Head of caudate nucleus (tissue), 42 donors: ENCODE measurements at regions not wholly inside any gene's neighbourhood (a gene's known extent, or its start where the extent isn't known, plus 50 kb on each side); places are given as distances from the start of the nearest gene placed in this dataset.

ENCODE experiments used
- DNase-seq, 42 donors: peaks; one replicate each; pipeline versions ENCODE4 v3.0.0 to v3.0.0-alpha.2; 2020 to 2021; ENCODE audit warnings: mixed read lengths in 7 of 42
- intact Hi-C: fragments of 100-400 bp; cut with DNase I; formaldehyde crosslinking; loops from one replicate; pipeline ENCODE4 v1.15.0; 2022

DNA sequence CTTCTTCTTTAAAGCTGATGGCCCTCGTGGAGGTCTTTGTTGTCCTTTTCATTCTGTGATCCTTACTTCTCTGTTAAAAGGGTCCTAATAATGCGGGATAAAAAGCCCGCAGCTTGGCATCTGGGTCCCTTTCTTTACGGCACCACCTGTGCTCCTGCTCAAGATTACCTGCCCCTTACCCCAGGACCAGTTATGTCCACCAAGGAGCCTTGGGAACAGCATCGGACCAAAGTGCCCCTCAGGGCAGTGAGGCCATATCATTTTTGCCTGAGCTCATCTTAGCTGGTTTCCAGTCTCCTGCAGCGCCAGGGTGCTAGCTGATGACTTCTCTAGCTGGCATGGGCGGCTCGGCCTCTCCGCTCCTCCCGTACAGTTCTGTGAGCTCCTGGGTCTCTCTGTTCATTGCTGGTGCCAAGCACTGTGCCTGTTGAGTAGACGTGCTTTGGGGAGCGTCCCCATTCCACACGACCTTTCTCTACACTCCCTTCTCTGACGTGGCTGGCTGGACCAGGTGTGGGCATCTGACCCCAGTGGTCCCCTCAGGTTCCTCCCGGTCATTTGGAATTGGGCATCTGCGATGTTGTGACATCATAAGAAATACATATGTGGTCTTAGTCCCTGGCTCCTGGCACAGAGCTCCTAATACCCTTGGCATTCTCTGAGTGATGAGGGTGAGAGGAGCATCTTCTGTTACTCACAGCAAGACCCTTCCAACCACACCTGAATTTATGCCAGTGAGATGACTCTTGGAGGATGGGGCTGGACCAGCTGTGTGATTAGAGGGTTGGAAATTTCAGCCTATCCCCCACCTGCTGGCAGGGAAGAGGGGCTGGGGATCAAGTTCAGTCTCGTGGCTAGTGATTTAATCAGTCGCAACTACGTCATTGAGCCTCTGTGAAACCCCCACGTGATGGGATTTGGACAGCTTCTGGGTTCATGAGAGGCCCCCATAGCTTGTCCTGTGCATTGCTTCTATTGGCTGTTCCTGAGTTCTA, 134.2 kb upstream of the HS6ST1 start:
- intact Hi-C loops, result no loop called here
- DNase-seq, result peak in 9 of 42 donors; percentile 3 to 21 (median 13)

DNA sequence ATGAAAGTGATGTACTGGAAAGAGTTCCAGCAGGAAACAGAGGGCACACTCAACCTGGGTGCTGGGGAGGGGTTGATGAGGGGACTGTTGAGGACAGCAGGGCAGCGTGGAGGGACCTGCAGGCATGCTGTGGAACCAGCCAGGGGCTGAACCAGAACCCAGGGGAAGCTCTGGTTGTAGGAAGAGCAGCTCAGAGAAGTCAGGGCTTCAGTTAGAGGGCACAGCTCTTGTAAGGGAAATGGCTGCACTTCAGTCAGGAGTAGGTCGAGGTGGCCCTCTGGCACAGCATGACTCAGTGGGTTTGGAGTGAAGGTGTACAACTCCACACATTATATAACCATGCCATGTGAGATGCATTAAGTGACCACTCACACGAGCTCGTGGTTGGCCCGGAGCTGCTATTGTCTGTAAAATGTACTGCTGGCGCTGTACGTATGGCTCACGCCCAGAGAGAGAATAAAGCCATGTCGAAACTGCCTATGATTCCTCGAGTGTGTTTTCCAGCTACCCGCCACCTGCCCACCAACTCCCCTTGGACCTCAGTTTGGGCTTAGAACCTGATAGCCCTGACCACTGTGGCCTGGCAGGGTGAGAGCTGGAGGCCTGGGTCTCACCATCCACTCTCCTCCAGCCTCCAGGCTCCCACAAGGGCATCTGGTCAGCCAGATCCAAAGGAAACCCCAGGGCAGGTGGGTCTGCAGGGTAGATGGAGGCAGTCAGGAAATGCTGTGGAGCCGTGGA, 136.5 kb upstream of the HS6ST1 start:
- DNase-seq, result peak in 8 of 42 donors; percentile 2 to 27 (median 13)
- intact Hi-C loops, result no loop called here

DNA sequence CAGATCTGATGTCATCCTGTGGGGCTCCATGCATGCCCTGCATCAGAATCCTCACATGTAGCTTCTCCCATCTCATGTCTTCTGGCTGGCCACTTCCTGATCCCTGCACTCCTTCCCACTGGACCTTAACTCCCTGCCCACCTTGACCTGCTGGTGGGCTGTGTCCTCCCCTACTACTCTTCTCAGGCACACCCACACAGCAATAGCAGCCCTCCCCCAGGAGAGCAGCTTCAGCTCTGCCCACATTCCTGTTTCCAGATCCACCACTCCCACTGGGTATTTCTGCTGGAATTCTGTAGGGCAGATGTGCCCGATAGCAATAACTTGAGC, 137.0 kb upstream of the HS6ST1 start:
- intact Hi-C loops, result no loop called here
- DNase-seq, result peak in 4 of 42 donors; percentile 3 to 22 (median 11)

DNA sequence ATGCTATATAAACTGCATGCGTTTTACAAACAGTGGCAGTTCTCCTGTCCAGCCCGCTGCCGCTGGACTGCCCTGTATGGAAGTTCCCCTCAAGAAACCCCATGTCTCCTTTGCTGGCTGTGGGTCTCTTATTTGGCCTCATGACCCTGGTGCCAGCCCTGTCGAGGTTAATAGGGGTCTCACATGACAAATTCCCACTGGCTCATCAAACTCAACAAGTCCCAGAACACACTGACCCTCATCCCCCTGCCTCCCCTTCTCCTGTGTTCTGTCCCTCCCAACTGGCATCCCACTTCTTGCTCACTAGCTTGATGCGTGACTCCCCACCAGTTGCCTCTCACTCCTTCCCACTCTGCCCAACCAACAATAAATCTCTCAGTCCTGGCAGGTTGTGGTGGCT, 137.6 kb upstream of the HS6ST1 start:
- peak in 5 of 42 donors; percentile 1 to 29 (median 2) for DNase-seq
- intact Hi-C loops, result no loop called here

DNA sequence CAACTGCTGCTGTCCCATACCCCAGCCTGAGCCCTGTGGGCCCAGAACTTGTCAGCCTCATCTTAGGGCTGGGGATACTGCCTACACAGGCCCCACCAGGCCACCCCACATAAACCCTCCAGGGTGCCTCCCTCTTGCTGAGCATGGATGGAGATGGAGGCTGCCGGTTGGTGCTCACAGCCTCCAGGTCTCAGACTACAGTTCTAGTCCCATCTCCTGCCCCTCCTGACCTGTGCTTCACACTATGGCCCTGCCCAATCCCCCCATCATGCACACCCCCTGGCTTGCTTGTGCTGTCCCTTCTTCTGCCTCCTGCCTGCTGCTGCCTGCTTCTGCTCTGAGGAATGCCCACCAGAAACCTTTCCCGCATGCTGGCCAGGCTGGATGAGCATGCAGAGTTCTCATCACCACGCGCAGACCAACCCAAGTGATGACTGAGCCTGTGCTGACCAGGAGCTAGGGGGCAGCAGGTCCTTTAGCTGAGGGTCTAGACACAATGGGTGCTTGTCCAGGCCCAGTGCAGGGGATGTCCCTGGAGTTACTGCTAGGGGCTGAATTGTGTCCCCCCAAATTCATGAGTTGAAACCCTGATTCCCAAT, 138.4 kb upstream of the HS6ST1 start:
- intact Hi-C loops, result no loop called here
- peak in 7 of 42 donors; percentile 4 to 28 (median 11) for DNase-seq

DNA sequence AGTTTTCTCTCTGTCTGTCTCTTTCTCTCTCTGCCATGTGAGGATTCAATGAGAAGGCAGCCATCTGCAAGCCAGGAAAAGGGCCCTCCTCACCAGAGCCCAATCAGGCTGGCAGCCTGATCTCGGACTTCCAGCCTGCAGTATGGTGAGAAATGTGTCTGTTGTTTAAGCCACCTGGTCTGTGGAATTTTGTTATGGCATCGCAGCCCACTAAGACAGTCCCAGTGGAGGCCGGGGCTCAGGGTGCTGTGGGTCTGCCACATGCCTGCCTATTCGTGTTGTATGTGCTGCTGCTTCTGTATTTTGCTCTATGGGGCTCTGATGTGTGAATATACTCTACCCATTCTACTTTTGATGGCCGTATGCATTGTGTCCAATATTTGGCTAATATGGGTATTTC, 139.0 kb upstream of the HS6ST1 start:
- peak in 6 of 42 donors; percentile 3 to 25 (median 6) for DNase-seq
- intact Hi-C loops, result no loop called here

DNA sequence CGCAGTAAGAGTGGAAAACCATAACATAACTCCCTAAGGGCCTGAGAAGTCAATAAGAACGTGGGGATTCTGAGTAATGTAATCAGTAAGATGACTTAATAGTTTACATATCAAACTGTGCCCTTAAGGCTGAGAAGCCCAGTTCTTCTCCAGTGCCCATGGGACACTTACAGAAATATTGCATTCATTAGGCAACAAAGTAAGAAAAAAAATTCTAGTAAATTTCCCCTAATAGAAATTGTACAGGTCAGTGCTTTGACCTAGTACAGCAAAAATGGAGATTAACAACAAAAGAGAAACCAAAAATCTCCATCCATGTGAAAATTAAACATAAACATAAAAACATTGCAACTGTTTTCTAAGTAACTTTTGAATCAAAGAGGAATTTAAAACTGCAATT, 139.8 kb upstream of the HS6ST1 start:
- DNase-seq, result no peak
- intact Hi-C loops, result no loop called here

DNA sequence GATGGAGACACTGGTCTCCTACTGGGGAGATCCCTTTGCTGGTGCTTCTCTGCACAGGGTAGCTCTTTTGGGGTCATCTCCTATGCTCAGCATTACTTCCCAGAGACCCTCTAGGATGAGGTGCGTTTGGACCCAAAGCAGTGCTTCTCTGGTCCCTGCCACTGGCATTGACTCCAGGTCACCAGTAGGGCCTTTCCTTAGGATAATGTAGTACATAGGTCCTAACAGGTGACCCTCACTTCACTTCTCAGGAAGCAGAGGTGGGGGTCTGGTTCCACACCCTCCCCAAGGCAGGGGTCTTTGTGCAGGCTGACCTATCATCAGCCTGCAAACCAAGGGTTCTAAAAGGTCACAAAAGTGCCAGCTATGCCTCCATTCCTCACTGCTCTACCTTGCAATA, 145.8 kb upstream of the HS6ST1 start:
- intact Hi-C loops, result no loop called here
- peak in 1 of 42 donors; percentile 3 for DNase-seq

DNA sequence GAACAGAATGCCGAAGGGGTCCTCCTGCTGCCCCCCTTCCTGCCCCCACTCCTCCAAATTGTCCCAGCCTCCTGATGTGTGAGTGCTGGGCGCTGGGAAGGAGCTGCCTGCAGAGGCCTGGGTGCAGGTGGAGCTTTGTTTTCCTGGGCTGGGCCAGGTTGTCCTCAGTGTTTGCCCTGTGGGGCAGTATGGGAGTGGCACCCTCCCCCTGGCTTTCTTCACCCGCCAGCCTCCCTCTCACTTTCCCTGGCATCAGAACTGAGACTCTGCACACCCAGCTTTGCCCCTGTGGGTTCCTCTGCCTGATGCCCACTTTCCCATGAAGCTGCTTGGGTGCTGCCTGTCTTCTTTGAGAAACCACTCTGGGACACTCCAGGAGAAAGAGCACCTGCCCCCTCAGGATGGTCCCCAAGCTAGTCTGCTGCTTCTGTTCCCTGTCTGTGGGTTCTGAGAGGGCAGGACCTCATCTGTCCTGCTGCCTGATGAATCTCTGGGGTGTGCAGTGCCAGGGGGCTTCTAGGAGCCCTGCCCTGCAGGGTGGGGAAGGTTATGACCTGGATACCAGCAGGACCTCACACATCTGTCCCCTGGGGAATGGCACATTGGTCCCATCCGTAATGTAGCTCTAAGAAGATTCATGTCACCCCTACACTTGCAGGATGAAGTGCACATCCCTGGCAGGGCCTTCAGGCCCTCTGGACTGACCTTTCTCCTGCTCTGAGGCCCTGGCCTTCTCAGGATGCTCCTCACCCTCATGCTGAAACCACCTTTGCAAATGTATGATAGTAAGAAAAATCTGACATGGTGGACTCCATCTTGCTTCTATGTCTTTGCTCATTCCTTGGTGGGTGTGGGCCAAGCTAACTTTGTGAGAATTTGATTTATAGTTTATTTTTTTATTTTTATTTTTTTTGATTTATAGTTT, 146.8 kb upstream of the HS6ST1 start:
- peak in 4 of 42 donors; percentile 1 to 33 (median 4) for DNase-seq
- intact Hi-C loops, result no loop called here

DNA sequence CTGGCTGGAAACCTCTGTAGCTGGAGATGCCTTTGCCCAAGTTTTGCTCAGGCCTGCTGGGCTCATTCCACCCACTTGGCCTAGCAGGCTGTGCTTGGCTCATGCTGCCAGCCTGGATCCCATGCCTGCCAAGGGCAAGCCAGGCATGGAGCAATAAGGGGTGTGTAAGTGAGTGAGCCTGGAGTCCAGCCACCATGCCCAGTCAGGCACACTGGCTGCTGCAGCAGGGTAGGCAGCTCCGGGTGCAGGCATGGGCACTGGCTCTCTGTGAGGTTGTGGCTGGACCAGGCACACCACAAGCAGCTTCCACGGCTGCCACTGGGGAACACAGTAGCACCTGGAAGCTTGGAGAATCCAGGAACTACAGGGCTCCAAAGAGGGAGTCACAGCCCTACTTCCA, 147.7 kb upstream of the HS6ST1 start:
- intact Hi-C loops, result no loop called here

DNA sequence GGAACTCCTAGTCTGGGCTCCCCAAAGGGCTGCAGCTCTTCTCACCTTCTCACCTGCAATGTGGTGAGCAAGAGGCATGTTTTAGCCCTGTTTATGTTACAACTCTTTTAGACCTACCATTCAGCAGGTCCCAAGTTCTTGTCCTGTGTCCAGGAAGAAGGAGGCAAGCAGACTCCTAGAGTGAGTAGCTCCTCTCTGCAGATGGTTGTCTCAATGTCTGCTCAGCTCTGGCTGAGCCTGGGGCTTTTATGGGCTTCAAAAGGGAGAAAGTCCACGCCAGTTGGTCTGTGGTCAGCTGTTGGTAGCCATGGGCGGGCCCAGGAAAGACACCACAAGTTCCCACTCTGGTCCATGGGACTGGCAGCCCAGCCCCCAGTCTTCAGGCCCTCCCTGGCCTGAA, 148.1 kb upstream of the HS6ST1 start:
- intact Hi-C loops, result no loop called here
- DNase-seq, result peak in 1 of 42 donors; percentile 3

More for the DNA sequence above, 147.7 kb upstream of the HS6ST1 start:
- peak in 33 of 42 donors; percentile 5 to 83 (median 48) for DNase-seq

DNA sequence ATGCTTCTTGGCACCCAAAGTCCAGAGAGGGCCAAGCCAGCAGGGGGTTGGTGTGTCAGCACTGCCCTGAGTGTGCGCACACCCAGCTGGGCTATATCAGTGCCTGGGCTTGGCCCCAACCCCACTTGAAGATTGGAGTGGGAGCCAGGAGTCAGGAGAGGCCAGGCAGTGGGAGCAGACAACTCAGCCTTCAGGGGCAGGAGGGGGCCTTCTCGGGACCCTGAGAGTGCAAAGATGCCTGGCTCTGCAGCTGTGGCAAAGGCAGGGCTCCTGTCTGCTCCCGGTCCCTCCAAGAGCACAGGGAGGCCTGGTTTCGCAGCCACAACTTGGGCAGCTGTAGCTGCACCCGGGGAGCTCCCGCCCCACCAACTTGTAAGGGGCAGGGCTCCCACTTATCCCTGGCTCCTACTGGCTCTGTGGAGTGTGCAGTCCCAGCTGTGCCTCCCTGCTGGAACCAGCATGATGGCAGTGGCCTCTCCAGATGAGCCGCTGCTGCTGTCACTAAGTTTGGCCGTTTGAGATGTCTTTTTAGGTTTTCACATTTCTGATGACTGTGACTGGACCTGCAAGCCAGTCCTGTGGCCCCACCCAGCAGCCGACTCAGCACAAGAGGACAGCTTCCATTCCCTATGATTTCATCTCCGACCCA, 148.8 kb upstream of the HS6ST1 start:
- DNase-seq, result peak in 3 of 42 donors; percentile 3 to 31 (median 4)

DNA sequence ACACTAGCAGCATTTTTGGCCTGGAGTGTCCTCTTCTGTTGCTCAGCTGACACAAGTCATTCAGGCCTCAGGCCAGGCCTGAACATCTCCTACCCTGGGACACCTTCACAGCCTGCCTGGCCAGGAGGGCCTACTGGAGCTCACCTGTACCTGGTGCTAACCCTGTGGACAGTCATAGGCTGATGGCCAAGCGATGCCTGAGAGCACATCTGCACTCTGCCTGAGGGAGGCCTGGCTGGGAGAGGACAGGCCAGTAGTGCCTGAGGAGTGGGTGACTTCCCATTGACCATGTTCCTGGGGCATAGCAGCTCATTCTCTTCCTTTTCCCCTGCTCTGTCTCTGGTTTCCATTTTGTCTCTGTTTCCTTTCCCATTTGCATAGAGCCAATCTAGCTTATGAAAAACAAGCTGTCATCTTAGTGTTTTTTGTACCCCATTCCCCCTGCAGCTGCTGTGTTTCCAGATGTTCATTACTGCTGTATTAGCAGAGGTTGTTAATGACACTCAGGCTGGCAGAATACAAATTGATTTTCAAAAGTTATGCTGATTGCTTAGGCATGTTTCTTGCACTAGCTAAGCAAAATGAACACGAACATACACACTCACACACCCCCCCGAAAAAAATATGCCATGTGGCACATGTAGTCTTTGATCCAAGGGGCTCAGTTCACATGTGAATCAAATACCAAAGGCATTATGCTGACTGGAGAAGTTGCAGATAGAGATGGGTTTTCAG, 149.7 kb upstream of the HS6ST1 start:
- peak in 3 of 42 donors; percentile 2 to 27 (median 3) for DNase-seq

More for the DNA sequence above, 148.8 kb upstream of the HS6ST1 start:
- intact Hi-C loops, result no loop called here

DNA sequence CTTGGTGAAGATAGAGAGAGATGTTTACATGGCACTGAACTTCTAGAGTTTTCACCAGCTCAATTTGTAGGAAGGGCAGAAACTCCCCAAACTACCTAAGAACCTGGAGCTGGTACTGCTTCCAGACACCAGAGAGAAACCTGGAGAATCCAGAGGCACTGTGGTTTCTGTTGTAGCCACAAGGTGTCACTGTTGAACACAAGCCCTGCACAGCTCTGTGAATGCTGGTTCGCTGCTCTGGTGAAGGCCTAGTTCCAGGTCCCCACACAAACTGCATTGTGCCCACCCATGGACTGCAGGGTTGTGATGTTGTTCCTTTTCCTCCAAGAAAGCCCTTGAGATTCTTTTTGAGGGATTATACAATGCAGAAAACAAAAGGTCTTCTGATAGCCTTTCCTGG, 150.5 kb upstream of the HS6ST1 start:
- peak in 2 of 42 donors; percentile 2 to 9 for DNase-seq
- intact Hi-C loops, result no loop called here

More for the DNA sequence above, 149.7 kb upstream of the HS6ST1 start:
- intact Hi-C loops, result no loop called here

DNA sequence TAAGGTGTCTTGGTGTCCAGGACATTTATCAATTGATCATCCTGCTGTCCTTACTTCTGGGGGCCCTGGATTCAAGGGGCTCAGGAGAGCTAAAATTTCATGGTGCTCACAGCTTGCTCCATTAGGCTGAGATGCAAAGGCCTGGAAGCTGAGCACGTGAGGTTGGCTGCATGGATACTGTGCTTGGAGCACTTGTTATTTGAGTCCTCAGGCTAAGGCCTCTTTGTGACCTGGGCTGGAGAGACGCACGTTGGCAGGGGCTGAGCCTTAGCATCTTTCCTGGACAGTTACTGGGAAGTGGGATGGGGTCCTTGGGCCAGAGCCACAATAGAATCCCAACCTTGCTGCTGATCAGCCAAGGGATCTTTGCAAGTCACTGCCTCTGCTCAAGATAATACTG, 151.2 kb upstream of the HS6ST1 start:
- intact Hi-C loops, result no loop called here
- peak in 2 of 42 donors; percentile 5 to 6 for DNase-seq

DNA sequence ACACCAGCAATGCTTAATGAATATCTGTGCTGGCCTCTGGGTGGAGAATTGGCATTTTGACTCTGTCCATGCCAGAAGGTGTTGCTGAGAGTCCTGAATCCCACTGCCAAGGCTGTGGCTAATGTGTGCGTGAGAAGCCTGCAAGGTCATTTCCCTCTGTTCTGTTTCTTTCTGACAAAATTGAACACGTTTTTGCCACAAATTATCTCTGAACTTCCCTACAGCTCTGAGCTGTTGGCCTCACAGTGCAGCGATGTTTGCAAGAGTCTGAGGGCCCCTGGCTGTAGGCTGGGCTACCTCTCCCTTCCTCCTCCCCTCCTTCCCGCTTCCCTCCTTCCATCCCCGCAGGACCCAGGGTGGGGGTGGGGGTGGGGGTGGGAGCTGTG, 154.1 kb upstream of the HS6ST1 start:
- no peak for DNase-seq

More for the DNA sequence above, 154.1 kb upstream of the HS6ST1 start:
- intact Hi-C loops, result no loop called here
